GM21723 (cell line): ENCODE measurements at regions not wholly inside any gene's neighbourhood (a gene's known extent, or its start where the extent isn't known, plus 50 kb on each side); places are given as distances from the start of the nearest gene placed in this dataset.

ENCODE experiments used
- ATAC-seq: cut with Tn5 transposase; IDR thresholded peaks from one replicate; pipeline ENCODE4 v1.9.1; 2021; ENCODE audit warnings: mild to moderate bottlenecking, moderate library complexity; ENCODE audit not compliant: unreplicated experiment

DNA sequence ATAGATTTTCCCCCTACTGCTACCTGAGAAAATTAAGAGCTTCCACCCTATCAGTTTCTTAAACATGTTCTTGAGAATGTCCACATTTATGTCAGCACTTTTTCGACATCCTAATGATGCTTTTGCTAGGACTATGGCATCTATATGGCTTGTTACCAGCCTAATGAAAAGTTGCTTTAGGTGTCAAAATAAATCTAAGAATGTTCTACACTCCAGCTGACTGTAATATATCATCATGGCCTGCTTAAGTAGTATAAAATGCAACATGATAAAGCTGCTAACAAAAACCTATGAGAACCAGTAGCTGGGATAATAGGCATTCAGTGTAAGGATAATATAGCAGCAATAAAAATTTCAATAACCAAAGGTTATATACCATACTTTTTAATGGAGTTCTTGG is 1983.5 kb upstream of the CELF4 start:
- ATAC-seq: no peak

GRCh38 chr18:39531659-39532058 is 1966.1 kb upstream of the CELF4 start:
- no peak for ATAC-seq

- ATAC-seq: no peak
Measured at GRCh38 chr18:39529358-39529757, 1963.8 kb upstream of the CELF4 start.

DNA sequence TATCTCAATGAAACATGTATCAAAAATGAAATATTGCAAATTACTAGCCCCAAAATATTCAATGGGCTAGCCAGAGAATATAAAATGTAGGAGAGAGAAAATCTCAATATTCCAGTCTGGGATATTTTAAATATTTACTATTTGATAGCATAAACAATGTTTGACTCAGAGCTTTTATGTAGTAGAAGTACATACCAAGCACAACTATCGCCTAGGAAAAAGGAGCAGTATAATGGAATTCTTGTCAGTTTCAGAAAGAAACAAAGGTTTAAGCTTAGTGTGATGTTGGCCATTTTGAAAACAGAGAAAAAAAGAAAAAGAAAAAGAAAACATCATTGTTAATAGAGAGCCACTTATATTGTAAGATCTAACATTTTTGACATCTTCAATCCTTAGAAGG is 1961.9 kb upstream of the CELF4 start:
- no peak for ATAC-seq

GRCh38 chr18:39524370-39524769 is 1958.8 kb upstream of the CELF4 start:
- no peak for ATAC-seq

DNA sequence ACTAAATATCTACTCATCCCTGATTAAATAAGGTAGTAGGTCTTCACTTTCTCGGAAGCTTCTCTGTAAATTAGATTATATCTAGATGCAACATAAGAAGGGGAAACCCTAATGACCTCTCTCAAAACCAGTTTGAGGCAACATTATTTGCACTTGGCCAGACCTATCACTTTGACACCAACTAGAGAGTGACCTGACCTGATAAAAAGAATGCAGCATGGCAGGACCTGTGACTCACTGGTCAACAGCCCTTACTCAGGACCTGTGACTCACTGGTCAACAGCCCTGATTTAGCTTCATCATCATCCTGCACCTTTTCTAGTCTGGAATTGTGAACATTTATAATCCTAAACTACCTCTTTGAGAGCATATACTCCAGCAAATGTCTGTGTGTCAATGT is 1957.7 kb upstream of the CELF4 start:
- ATAC-seq: no peak

DNA sequence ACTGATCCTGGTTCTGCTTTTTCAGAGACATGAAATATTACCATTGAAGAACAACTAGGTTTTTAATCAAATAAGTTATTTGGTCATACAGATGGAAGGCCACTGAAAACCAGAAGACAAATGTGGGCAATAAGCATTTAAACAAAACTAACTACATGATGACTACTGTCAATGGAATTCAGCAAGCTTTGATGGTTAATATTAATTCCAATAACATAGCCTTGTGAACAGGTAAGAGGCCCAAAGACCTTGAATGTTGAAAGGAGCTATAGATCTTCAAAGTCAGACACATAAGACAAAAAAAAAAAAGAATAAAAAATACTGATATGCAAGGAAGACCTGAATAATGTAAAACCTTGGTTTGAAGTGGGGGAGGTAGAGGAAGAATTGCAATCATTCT is 1955.6 kb upstream of the CELF4 start:
- ATAC-seq: no peak

DNA sequence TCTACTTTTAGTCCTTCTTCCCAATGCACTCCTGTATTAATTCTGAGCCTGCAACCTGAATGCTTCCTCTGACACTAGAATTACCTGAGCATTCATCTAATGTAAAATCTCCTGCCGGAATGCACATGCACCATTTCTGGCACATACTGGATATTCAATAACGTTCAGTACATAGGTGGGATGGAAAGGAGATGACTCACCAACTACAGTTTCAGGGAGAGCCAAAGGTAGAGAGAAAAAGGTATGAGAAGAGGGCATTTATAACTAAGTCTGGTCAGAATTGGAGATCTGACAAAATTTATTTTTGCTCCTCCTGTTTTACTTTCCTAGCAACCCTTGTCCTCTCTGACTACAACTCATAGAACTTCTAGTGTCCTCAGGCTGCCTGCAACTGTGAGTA is 1954.1 kb upstream of the CELF4 start:
- no peak for ATAC-seq

DNA sequence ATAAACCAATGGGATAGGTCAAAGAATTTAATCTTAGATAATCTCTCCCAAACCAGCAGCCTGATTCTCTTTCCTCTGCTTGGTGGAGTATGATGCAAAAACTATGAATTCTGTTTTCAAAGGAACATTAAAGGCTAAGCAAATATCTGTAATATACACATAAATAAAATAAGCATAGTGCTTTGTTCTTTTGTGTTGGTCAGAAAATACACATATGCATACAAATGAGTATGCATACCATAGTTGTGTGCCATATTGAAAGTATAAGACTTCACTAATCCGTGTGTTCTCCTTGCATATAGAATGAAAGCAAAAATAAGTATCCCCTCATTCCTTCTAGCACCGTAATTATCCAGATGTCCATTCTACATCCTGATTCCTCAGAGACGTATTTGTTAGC is 1949.7 kb upstream of the CELF4 start:
- ATAC-seq: no peak

- ATAC-seq: no peak
Measured at GRCh38 chr18:39513186-39513585, 1947.6 kb upstream of the CELF4 start.

DNA sequence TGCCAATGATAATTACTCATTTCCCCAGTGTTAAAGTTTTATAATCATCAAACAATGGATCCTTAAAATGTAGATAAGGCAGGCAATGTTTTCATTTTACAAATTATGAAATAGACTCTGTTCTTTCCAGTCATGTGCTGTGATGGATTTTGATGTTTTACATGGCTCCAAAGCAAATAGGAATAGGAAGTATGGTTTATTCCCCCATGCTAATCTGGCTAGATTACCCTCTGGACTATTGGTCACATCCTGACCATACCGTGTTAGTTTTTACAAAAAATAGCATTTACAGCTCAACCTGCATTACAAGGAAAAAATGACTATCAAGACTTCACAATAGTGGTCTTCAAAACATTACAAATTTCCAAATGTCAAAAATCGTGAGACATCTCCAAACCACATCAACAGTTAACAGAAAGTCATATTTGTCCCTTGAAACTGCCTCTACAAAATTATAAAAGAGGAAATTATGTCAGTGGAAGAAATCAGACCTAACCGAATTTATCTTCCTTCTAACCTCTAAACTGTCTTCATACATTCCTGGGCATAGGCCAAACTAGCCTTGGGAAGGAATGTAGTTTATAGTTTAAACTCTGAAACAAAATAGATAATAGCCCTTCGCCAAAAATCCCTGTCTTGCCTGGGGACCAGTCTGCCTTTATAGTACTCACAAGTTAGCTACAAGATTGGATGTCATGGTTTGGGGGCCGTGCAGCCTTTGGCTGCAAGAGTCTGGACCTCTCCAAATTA is 1941.2 kb upstream of the CELF4 start:
- ATAC-seq: no peak

DNA sequence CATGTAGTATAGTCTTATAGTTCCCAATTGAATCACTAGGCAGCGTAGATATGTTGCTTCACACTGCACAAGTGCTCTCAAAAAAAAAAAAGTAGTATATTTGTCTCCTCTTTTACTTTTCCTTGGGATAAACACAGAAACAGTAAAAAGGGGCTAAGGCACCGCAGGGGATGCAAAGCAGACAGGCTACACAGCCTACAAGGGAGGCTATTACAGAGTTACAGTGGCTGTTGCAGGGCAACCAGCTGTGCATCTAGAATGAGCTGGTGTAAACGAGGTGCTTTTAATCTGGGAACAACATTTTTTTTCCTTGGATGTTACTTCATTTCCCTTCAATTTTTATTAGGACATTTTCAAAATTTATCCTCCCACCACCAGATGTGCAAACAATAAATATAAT is 1934.7 kb upstream of the CELF4 start:
- ATAC-seq: no peak

DNA sequence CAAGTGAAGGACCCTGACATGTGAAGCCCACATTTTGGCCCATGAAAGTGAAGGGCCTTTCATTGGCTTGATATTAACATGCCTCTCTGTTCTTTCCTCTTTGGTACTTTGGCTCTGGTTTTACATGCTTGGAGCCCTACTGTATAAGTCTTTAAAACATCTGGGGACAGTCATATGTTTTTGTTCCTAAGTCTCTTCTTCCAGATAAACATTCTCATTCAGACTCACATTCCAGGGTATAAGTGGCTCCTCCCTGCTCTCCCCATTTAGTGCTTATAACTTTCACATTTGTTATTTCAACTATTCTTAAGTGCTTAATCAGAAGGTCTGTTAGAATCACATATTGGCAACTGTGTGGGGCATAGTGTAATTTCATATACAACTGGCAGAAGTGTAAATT is 1932.2 kb upstream of the CELF4 start:
- no peak for ATAC-seq

DNA sequence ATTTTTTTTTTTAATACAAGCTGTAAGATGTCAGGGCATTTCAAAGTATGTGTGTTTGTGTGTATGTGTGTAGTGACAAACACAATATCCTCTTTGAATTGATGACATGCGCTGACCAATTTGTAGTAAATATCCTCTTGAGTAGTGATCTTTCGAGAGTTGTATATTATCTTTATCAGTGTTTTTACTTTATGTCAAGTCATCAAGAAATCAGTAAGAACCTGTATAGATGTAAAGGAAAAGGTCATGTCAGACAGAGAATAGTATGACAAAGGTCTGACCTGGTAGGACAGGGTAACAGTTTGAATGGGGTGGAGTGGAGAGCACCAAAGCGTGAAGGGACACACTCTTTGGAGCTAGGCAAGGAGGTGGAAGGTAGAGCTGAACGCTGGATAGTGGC is 1931.4 kb upstream of the CELF4 start:
- no peak for ATAC-seq

DNA sequence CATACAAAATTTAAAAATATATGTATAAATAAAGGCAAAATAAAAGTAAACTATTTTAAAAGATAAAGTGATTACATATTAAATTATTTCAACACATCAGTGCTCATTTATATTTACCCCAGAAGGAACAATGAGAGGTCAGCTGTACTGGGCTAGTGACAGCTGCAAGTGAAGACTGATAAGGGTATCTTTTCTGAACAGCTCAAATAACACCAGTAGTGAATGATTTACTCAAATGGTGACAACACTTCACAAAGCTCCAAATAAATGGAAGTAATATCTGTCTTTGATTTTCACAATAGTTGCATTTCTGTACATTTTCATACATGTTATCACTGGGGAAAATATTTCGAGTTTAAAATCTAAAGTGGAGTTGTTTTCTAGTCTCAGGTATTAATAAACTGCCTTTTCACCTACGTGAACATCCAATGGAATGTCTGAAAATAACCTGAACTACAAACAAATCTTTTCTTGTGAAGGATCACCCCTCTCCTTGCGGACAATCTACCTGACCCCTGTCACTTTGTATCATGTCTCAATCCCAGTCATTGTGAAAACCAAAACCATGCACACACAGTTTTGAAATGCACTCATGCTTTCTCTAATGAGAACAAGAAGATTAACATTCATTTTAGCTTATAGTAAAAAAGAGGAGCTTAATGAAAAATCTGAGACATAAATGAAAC is 1928.8 kb upstream of the CELF4 start:
- ATAC-seq: no peak

DNA sequence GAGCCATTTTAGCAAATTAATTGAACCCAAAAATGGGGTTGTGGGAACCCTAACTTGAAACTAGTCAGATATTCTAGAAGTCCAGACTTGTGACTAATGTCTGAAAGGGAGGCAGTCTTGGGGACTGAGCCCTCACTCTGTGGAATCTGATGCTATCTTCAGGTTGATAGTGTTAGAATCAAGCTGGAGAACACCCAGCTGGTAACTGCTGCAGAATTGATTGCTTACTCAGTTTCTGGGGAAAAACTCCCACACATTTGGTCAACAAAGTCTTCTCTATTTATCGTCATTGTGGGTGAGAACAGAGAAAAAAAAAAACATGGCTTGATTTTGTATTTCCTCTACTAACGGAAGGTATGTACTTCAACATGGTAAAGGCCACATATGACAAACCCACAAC is 1925.8 kb upstream of the CELF4 start:
- no peak for ATAC-seq

- ATAC-seq: no peak
Measured at GRCh38 chr18:39489431-39489830, 1923.8 kb upstream of the CELF4 start.

GRCh38 chr18:39487932-39488331 is 1922.3 kb upstream of the CELF4 start:
- no peak for ATAC-seq

DNA sequence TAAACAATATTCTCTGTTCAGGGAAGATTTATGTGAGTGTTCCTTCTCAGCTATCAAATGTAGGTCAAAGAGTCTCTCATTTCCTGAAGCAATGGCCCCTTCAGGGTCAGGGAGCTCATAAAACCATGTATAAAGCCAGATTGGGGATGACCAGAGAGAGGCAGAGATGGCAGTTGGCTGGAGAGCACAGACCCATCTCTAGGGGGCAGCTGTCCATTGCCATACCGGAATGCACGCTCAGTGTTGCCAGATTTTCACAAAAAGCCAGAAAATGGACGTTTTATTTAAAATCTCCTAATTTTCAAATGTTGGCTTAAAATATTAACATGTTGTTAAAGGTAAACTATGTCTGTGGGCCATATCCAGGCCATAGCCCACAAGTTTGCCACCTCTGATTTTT is 1920.7 kb upstream of the CELF4 start:
- no peak for ATAC-seq

- no peak for ATAC-seq
Measured at GRCh38 chr18:39485696-39486095, 1920.1 kb upstream of the CELF4 start.

DNA sequence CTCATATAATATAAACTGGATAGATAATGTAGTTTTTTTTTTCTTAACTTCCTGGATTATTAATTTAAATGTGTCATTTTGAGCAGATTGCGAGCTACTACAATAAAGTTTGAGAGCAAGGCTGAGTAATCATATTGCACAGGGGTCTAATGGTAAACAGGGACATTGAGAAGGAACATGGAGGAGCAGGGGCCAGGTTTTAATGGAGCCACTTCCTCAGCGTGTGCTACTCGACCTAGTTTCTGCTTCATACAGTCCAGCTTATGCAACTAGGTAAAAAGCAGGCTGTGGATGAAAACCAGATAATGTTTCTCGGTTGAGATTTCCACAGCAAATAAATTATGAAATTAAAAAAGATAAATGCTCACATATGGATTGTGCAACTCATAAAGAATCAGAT is 1915.7 kb upstream of the CELF4 start:
- ATAC-seq: no peak

DNA sequence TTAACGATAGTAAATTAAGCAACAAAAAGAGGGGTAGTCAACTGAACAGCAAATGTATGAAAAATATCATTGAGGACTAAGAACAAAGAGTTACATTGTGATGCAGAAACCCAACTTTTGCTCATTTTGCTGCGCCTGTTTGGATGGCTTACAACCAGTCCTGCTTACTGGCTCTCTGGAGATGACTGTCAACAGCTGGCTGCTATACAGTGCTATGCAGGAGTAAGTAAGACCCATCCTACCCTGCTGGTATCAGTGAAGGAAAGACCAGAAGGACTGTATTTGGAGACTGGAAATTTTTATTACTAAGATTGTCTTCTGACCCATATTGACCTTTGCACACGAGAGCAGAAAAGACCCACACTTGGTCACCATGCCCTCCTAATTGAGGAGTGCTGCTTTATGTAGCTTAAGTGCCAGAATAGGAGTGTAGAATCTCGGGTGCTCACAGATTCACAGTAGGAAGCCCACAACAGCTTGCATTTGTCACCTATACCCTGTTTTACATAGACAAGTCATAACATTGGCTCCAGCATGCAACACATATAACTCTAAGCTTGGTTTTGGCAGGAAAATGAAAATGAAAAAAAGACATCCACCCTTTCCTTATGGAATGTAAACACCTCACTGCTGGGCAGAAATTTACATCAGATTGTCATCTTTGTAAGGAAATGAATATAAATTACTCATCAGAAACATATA is 1915.0 kb upstream of the CELF4 start:
- no peak for ATAC-seq
